Cardiac muscle cell (in vitro differentiated cells and primary cell): ENCODE measurements at regions not wholly inside any gene's neighbourhood (a gene's known extent, or its start where the extent isn't known, plus 50 kb on each side); places are given as distances from the start of the nearest gene placed in this dataset.

Experiments
- DNase-seq, 2 donors: peaks; one replicate each; pipeline versions ENCODE4 v3.0.0 to v3.0.0-alpha.2; 2010 to 2017; ENCODE audit warnings: low read depth in 1 of 2, low spot score in 1 of 2
- H3K27ac ChIP-seq: fragments of 200-600 bp; sonication (generic); 2 replicates; pipeline ENCODE4 v1.5.1; 2016
- H3K27me3 ChIP-seq: fragments of 200-600 bp; sonication (generic); 2 replicates; pipeline ENCODE4 v1.6.0; 2016; ENCODE audit warnings: control low read depth
- H3K36me3 ChIP-seq: fragments of 200-600 bp; sonication (generic); 2 replicates; pipeline ENCODE4 v1.5.1; 2016; ENCODE audit warnings: control low read depth
- H3K4me1 ChIP-seq: fragments of 200-600 bp; sonication (generic); 2 replicates; pipeline ENCODE4 v1.8.1; 2017; ENCODE audit warnings: low read depth, mild to moderate bottlenecking, mixed run types
- H3K4me3 ChIP-seq: fragments of 200-600 bp; sonication (generic); 2 replicates; pipeline ENCODE4 v1.5.1; 2016; ENCODE audit warnings: mild to moderate bottlenecking
- H3K9me3 ChIP-seq: fragments of 200-600 bp; sonication (generic); 2 replicates; pipeline ENCODE4 v1.5.1; 2017; ENCODE audit warnings: low read depth, mild to moderate bottlenecking, control low read depth
- TF ChIP-seq, protein P1 (sequence below): IDR thresholded peaks from 2 replicates; pipeline ENCODE4 v1.5.1; 2012; ENCODE audit warnings: low read depth, mild to moderate bottlenecking, low read length

DNA sequence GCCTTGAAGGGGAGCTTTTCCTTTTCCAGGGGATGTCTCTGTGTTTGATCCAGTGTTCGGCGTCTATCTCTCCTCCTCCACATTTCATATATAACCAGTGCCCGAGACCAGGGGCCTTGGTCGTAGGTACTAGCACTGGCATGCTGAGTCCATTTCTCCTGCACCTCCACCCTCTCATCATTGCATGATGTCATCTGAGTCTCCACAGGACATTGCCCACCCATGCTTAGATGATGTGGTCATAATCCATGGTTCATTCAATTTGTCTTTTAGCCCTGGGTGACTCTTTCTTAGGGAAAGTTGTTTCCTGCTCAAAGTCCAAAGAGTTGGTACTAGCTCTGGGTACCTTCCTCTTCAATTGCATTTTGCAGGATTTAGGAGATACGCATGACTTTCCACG, 328.1 kb downstream of the BCL11B start:
- no peak overlapping the region for H3K27ac ChIP-seq
- TF ChIP-seq, protein P1, sequence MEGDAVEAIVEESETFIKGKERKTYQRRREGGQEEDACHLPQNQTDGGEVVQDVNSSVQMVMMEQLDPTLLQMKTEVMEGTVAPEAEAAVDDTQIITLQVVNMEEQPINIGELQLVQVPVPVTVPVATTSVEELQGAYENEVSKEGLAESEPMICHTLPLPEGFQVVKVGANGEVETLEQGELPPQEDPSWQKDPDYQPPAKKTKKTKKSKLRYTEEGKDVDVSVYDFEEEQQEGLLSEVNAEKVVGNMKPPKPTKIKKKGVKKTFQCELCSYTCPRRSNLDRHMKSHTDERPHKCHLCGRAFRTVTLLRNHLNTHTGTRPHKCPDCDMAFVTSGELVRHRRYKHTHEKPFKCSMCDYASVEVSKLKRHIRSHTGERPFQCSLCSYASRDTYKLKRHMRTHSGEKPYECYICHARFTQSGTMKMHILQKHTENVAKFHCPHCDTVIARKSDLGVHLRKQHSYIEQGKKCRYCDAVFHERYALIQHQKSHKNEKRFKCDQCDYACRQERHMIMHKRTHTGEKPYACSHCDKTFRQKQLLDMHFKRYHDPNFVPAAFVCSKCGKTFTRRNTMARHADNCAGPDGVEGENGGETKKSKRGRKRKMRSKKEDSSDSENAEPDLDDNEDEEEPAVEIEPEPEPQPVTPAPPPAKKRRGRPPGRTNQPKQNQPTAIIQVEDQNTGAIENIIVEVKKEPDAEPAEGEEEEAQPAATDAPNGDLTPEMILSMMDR: no peak

DNA sequence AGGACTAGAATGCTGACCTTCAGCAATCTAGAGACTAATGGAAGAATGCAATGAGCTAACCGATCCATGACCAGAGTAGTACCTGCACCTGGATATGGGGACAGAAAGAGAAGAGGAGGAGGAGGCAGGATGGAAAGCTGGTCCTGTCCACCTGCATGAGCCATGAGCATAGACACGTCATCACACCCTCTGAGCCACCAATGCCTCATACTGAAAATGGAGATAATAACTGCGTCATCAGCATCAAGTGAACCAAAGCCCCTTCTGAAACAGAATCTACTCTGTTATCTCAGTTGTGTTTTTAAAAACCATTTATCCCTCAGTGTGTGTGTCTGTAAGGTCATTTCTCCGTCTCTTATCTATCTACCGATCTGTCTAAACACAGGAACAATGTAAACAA, 327.0 kb downstream of the BCL11B start:
- H3K9me3 ChIP-seq: no peaks in the 10 kb centered on the region
- no peak overlapping the region for H3K27ac ChIP-seq
- H3K4me1 ChIP-seq: no peaks in the 10 kb centered on the region
- H3K27me3 ChIP-seq: no peaks in the 10 kb centered on the region
- TF ChIP-seq, protein P1: no peak
- DNase-seq: no peak
- H3K4me3 ChIP-seq: no peak overlapping the region
- H3K36me3 ChIP-seq: no peaks in the 10 kb centered on the region

More for the DNA sequence above, 328.1 kb downstream of the BCL11B start:
- H3K4me1 ChIP-seq: no peaks in the 10 kb centered on the region
- no peak for DNase-seq
- no peak overlapping the region for H3K4me3 ChIP-seq
- no peaks in the 10 kb centered on the region for H3K36me3 ChIP-seq
- H3K27me3 ChIP-seq: no peaks in the 10 kb centered on the region
- H3K9me3 ChIP-seq: no peaks in the 10 kb centered on the region

DNA sequence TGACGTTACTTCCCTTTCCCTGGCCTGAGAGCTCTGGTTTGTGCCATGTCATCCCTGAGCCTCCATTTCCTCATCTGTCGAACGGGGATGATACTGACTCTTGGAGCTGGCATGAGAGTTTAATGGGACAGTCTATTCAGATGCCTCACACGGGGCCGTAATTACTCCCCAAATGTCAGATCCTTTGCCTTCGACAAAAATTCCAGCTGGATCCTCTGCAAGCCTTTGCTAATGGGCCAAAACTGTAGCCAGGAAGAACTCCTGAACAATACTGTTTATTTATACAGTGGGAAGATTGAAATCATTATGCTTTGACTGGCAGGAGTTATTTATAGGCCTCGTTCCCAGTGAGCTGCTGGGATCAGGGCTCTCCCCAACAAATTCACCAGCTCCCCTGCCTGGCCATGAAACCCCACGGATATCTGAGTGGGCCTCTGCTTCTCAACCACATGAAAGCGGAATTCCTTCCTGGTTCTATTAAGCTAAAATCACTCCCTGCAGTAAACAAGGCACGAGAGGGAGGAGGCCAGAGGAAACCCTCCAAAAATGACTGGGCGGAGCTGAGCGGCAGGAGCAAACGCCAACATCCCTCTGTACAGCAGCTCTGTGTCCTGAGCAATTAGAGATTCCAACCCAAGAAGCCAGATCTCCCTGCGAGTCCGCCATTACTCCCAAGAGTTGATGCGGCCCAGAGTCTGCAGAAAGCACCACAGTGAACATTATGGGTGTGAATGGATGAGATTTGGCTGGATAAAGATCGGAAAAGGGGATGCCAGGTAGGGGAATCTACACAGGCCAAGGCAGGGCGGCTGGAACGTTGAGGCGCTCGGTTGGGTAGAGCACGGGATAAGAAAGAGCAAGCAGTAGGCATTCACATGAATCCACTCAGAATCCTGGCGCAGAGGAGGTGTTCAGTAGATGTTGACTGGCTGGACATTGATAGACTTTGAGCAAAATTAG, 326.1 kb downstream of the BCL11B start:
- DNase-seq: no peak
- TF ChIP-seq, protein P1: no peak

DNA sequence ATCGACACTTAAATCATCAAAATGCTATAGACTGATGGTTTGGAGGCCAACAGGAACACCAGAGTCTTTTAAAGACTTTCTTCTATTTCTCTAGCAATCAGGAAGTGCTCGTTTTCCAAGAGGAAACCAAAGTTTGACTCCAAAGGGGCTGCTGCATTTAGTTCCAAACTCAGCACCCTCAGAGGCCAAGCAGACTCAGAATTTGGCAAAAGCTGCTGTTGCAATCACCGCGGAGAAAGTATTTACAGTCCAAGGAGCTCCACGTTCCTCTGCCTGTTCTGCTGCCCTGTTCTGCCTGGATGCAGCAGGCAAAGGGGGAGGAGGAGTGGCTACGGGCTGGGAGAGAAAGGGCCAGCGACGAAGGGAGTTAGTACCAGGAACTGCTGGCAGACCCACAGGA, 325.1 kb downstream of the BCL11B start:
- TF ChIP-seq, protein P1: no peak
- Histone ChIP-seq H3K27ac (no peak overlapping the region), H3K36me3 (no peaks in the 10 kb centered on the region), H3K4me1 (no peaks in the 10 kb centered on the region), H3K9me3 (no peaks in the 10 kb centered on the region), H3K4me3 (no peak overlapping the region), H3K27me3 (no peaks in the 10 kb centered on the region)
- peak; percentile 10 to 56 for DNase-seq

More for the DNA sequence above, 326.1 kb downstream of the BCL11B start:
- no peaks in the 10 kb centered on the region for H3K27me3 ChIP-seq
- H3K4me3 ChIP-seq: no peak overlapping the region
- H3K36me3 ChIP-seq: no peaks in the 10 kb centered on the region
- H3K27ac ChIP-seq: no peak overlapping the region
- no peaks in the 10 kb centered on the region for H3K9me3 ChIP-seq
- no peaks in the 10 kb centered on the region for H3K4me1 ChIP-seq

DNA sequence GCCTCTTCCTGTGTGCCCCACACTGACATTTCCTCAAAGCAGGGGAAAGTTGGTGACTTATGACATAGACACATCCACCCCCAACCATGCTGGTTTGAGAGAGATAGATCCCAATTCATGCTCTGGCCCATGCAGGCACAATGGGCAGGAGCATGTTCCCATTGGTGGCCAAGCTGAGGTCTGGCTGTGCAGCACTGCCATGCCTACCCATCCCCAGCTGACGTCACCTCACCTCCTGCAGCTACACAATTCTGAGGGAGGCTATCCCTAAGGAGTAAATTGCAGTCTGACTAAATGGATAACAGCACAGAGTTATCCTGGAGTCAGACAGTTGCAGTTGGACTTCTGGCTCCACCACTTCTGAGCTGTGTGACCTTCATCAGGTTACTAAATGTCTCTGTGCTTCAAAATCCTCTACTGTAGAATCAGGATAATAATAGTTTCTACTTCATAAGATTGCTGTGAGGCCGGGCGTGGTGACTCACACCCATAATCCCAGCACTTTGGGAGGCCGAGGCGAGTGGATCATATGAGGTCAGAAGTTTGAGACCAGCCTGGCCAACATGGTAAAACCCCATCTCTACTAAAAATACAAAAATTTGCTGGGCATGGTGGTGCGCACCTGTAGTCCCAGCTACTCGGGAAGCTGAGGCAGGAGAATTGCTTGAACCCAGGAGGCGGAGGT, 323.9 kb downstream of the BCL11B start:
- Histone ChIP-seq H3K4me3 (no peak overlapping the region), H3K27ac (no peak overlapping the region), H3K9me3 (no peaks in the 10 kb centered on the region), H3K4me1 (no peaks in the 10 kb centered on the region), H3K36me3 (no peaks in the 10 kb centered on the region), H3K27me3 (no peaks in the 10 kb centered on the region)
- no peak for DNase-seq
- TF ChIP-seq, protein P1: no peak
